WI38 (cell line): ENCODE measurements at regions not wholly inside any gene's neighbourhood (a gene's known extent, or its start where the extent isn't known, plus 50 kb on each side); places are given as distances from the start of the nearest gene placed in this dataset.

Experiments used
- H3K4me3 ChIP-seq: 2 replicates; pipeline ENCODE4 v1.5.1; 2011; ENCODE audit warnings: low read depth, mild to moderate bottlenecking, control low read depth, low read length
- TF ChIP-seq, protein P1 (sequence below): IDR thresholded peaks from 2 replicates; pipeline ENCODE4 v1.5.1; 2012; ENCODE audit warnings: low read depth, mild to moderate bottlenecking, control low read depth, low read length

DNA sequence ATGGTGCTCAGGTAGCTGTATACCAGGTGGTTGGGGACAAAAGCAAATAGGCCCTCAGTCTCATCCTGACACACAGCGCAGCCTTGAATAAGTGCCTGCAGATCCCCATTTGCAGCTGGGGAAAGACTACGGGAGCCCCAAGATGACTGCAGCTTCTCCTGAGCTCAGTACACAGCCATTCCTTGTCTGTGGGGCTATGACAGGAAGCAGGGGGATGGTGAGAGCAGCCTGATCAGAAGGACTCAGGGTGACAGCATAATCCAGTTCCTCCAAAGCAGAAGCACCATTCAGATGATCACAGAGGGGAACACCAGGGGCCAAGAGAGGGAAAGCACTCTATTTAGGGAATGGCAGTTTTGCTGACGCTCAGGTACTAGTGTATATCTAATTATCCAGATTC, 104.8 kb upstream of the MOCS1 start:
- no peak overlapping the region for H3K4me3 ChIP-seq
- TF ChIP-seq, protein P1, sequence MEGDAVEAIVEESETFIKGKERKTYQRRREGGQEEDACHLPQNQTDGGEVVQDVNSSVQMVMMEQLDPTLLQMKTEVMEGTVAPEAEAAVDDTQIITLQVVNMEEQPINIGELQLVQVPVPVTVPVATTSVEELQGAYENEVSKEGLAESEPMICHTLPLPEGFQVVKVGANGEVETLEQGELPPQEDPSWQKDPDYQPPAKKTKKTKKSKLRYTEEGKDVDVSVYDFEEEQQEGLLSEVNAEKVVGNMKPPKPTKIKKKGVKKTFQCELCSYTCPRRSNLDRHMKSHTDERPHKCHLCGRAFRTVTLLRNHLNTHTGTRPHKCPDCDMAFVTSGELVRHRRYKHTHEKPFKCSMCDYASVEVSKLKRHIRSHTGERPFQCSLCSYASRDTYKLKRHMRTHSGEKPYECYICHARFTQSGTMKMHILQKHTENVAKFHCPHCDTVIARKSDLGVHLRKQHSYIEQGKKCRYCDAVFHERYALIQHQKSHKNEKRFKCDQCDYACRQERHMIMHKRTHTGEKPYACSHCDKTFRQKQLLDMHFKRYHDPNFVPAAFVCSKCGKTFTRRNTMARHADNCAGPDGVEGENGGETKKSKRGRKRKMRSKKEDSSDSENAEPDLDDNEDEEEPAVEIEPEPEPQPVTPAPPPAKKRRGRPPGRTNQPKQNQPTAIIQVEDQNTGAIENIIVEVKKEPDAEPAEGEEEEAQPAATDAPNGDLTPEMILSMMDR = no peak

DNA sequence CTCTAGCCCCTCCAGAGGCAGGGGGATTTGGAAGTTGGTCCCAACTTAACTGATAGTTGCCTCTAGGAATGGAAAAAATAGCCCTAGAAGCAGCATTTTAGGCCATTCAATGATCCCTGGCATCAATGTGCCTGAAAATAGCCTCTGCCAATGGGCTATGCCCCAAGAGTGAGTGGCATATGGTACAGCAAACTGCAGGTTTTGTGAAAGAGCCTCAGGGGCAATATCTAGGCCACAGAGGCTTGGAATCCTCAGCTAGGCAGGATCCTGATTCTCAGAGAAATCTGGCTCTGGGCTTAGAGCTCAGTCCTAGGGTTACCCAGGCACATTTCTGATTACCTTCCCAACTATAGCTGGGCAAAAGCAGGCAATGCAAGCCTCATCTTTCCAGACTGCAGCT, 104.4 kb upstream of the MOCS1 start:
- TF ChIP-seq, protein P1 = no peak
- no peak overlapping the region for H3K4me3 ChIP-seq

DNA sequence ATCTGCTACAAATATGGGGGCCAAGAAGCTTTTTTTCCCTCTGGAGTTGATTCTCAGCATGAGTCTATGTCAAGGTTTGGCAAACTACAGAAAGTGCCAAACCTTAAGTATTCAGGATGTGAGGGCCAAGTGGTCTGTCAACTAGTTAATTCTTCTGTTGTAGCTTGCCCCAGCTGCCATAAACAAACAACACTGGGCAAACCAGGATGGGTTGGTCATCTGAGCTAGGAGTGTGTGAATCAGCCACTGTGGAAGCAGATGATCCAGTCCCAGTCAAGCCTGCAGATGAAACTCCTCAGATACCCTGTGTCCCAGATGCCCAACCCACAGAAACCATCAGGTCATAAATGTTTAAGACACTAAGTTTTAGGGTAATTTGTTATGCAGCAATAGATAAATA, 103.0 kb upstream of the MOCS1 start:
- TF ChIP-seq, protein P1 = no peak
- no peak overlapping the region for H3K4me3 ChIP-seq

DNA sequence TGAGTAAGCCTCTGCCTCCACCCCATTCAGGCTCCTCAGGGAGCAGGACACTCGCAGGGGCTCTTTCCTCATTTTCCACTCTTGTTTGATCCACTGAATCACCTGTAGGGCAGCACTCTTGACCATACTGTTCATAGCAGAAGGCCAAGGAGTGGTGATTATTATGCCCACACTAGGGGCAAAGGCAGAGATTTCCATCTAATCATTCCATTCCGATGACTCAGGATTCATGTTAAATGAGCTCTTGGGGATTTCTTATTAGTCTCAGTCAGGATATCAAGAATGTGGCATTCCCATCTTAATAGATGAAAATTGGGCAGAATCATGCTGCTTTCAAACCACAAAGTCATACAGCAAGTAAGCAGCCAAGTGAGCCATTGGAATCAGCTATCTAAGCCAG, 101.9 kb upstream of the MOCS1 start:
- TF ChIP-seq, protein P1 = no peak
- H3K4me3 ChIP-seq = no peak overlapping the region

DNA sequence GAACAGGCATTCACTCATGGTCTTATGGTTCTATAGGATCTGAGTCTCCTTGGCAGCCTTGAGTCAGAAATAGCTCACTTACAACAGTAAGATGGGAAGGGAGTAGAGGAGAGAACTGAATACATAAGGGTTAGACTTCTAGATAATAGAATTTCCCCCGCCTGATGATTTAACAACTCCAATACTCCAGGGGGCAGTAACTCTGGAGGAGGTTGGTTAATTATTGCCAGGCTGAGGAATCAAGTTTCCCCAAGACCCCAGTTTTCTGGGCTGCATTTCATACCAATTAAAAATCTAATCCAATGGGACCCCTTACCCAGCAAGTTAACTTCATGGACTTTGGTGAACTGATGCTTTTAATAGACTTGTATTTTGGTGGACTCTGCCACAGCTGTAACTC, 94.2 kb upstream of the MOCS1 start:
- TF ChIP-seq, protein P1 = no peak
- H3K4me3 ChIP-seq = no peak overlapping the region

DNA sequence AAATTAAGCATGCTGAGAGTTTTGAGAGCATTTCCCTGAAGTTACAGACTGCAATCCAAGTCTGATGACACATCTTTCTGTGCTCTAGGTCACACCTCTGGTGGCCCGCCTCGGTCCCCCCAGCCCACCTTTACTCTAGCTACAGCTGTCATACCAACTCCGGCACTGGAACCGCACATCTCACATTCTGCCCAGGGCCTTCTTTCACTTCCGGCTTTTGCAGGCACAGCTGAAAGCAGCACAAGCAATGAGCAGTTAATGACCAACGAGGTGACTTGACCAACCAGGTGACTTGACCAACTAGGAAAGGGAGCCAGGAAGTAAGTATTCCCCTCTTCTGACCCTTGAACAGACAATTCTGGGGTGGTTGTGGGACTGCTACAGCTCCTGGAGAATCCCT, 88.6 kb upstream of the MOCS1 start:
- H3K4me3 ChIP-seq = no peak overlapping the region
- TF ChIP-seq, protein P1 = no peak

DNA sequence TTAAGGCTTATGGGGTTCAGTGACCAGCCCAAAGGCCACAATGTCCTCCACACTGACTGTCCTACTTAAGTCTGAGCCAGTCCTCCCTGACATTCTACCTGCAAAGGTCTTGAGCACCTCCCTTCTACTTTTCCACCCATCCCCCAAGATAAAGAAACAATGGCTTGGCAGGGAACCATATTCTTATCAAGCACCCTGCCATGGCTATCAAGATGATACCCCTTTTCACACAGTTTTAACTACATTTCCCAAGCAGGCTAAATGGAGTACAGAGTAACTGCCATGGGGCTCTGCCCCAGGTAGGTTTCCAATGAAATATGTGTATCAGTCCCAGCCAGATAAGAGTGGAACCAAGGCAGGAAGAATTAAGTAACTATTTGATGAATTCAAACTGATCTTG, 85.9 kb upstream of the MOCS1 start:
- H3K4me3 ChIP-seq = no peak overlapping the region
- TF ChIP-seq, protein P1 = no peak
